ENCODE measurements at regions not wholly inside any gene's neighbourhood (a gene's known extent, or its start where the extent isn't known, plus 50 kb on each side); places are given as distances from the start of the nearest gene placed in this dataset.

GRCh38 chr6:134738211-134738885, 211.6 kb downstream of the ALDH8A1 start:
- no peak for DNase-seq

- no peak for DNase-seq
These were observed 214.4 kb downstream of the ALDH8A1 start for GRCh38 chr6:134735461-134735860.

GRCh38 chr6:134734312-134734869, 215.5 kb downstream of the ALDH8A1 start:
- no peak for DNase-seq

- no peak for DNase-seq
These were observed 216.1 kb downstream of the ALDH8A1 start for GRCh38 chr6:134733801-134734200.

GRCh38 chr6:134732763-134733162, 217.1 kb downstream of the ALDH8A1 start:
- DNase-seq: no peak

- no peak for DNase-seq
These were observed 218.3 kb downstream of the ALDH8A1 start for GRCh38 chr6:134731615-134732014.

- peak; percentile 29 to 44 for DNase-seq
These were observed 219.9 kb downstream of the ALDH8A1 start for GRCh38 chr6:134730013-134730412.

GRCh38 chr6:134729561-134729960, 220.3 kb downstream of the ALDH8A1 start:
- DNase-seq: no peak

GRCh38 chr6:134727081-134727480, 222.8 kb downstream of the ALDH8A1 start:
- peak; percentile 27 to 68 for DNase-seq

GRCh38 chr6:134725590-134725989, 224.3 kb downstream of the ALDH8A1 start:
- DNase-seq: no peak

- DNase-seq: no peak
These were observed 225.0 kb downstream of the ALDH8A1 start for GRCh38 chr6:134724771-134725340.

- no peak for DNase-seq
These were observed 226.6 kb downstream of the ALDH8A1 start for GRCh38 chr6:134723081-134723871.

- no peak for DNase-seq
These were observed 227.6 kb downstream of the ALDH8A1 start for GRCh38 chr6:134722200-134722870.

- DNase-seq: no peak
These were observed 228.9 kb downstream of the ALDH8A1 start for GRCh38 chr6:134721060-134721405.

GRCh38 chr6:134720353-134721059, 229.4 kb downstream of the ALDH8A1 start:
- DNase-seq: no peak

GRCh38 chr6:134719911-134720310, 230.0 kb downstream of the ALDH8A1 start:
- DNase-seq: no peak

GRCh38 chr6:134719286-134719685, 230.6 kb downstream of the ALDH8A1 start:
- no peak for DNase-seq

- DNase-seq: no peak
These were observed 235.2 kb downstream of the ALDH8A1 start for GRCh38 chr6:134714679-134715078.

- no peak for DNase-seq
These were observed 235.8 kb downstream of the ALDH8A1 start for GRCh38 chr6:134714113-134714512.

GRCh38 chr6:134712311-134712710, 237.6 kb downstream of the ALDH8A1 start:
- no peak for DNase-seq

- DNase-seq: no peak
These were observed 241.8 kb downstream of the ALDH8A1 start for GRCh38 chr6:134708079-134708478.

GRCh38 chr6:134707342-134708031, 242.4 kb downstream of the ALDH8A1 start:
- peak in 1 of 2 experiments; percentile 24 for DNase-seq
